LNCaP clone FGC (cell line): ENCODE measurements at regions not wholly inside any gene's neighbourhood (a gene's known extent, or its start where the extent isn't known, plus 50 kb on each side); places are given as distances from the start of the nearest gene placed in this dataset.

Experiments used
- DNase-seq: peaks from one replicate; pipeline ENCODE4 v3.0.0-alpha.2; 2011; ENCODE audit warnings: low read depth
- H3K4me3 ChIP-seq: 2 replicates; pipeline ENCODE4 v1.5.1; 2011; ENCODE audit warnings: mild to moderate bottlenecking, low read depth, low read length, control low read depth
- TF ChIP-seq, protein P1 (sequence below): IDR thresholded peaks from 2 replicates; pipeline ENCODE4 v1.5.1; 2012; ENCODE audit warnings: mild to moderate bottlenecking; ENCODE audit not compliant: control insufficient read depth, insufficient read depth; ENCODE audit errors: extremely low read depth

DNA sequence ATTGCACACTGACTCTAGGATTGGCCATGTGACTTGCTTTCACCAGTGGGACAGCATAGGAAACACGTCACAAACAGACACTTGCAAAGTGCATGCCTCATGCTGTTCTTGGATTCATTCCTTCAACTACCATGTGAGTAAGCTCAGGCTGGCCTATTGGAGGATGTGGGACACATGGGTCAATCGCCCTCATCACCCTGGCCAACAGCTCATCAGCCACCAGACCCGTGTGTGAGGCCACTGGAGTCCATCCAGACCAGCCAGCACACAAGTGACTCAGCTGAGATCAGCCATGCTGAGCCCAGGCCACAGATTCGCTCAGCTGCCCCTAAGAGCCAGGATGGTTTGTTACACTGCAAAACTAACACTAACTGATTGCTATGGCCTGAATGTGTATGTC is 216.1 kb upstream of the GRIK3 start:
- TF ChIP-seq, protein P1, sequence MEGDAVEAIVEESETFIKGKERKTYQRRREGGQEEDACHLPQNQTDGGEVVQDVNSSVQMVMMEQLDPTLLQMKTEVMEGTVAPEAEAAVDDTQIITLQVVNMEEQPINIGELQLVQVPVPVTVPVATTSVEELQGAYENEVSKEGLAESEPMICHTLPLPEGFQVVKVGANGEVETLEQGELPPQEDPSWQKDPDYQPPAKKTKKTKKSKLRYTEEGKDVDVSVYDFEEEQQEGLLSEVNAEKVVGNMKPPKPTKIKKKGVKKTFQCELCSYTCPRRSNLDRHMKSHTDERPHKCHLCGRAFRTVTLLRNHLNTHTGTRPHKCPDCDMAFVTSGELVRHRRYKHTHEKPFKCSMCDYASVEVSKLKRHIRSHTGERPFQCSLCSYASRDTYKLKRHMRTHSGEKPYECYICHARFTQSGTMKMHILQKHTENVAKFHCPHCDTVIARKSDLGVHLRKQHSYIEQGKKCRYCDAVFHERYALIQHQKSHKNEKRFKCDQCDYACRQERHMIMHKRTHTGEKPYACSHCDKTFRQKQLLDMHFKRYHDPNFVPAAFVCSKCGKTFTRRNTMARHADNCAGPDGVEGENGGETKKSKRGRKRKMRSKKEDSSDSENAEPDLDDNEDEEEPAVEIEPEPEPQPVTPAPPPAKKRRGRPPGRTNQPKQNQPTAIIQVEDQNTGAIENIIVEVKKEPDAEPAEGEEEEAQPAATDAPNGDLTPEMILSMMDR, result no peak

DNA sequence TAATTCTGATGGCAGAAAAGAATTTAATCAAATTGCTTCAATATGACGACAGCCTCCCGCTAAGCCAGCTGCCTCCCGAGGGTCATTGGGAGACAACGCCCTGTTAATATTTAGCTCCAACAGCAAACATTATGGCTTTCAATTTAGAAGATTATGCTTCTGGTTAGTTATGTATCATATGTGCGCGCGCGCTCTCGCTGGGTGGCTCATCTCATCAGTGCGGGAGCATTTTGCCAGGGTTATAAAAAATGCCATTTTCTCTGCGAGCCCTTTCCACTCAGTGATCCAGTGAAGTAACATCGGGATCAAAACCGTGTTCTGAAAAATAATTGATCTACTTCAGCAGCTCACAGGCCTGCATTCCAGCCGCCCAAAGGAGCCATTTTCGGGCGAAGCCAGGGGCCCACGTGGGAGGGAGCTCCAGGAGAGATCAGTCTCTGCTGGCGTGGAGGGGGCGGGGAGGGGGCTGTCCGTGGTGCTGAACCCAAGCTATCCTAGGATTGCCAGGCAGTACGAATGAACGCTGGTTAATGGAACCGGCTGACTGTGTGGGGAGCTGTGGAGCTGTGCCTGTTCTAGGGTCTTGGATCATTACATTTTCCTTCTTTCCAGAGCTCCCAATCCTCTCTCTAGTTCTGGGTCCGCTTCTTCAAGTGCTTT is 219.1 kb upstream of the ZC3H12A start:
- no peak overlapping the region for H3K4me3 ChIP-seq
- TF ChIP-seq, protein P1, result 0 out of 2 replicates have a peak, but pooled peaks have one; percentile 5
- peak; percentile 4 for DNase-seq

More for the DNA sequence above, 216.1 kb upstream of the GRIK3 start:
- DNase-seq, result no peak
- H3K4me3 ChIP-seq, result no peak overlapping the region

DNA sequence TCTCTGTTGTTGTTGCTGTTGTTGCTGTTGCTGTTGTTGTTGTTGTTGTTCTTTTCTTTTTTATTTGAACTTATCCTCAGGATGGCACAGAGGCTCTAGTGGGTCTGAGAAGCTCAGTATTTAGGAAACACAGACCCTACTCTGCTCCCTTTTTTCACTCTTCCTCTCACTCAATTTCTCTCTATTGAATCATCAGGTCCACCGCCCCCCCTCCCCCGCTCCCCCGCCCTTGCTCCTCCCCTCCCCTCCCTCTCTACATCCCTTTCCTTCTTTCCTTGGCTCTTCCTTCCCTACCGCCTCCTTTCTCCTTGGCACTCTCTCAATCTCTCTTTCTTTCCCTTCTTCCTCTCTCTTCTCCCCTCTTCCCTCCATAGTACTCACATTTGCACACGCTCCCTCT is 218.5 kb upstream of the ZC3H12A start:
- no peak overlapping the region for H3K4me3 ChIP-seq
- no peak for DNase-seq
- TF ChIP-seq, protein P1, result no peak

DNA sequence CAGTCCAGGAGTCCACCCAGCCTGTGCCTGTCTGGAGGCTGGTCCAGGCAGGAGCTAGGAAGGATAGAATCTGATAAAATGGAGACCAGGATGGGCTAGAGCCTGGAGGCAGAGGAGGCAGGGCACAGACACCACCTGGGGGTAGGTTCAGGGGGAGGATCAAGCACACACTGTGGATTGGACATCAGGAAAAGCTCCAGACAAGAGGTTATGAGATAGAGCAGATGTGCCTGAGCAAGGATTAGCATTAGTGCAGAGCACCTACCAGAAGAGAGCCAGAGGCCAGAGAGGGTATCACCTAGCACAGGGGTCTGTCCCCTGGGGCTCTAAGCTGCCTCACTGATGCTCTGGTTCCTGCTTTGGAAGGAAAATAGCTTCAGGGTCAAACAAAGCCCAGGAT is 216.7 kb upstream of the ZC3H12A start:
- H3K4me3 ChIP-seq, result no peak overlapping the region
- TF ChIP-seq, protein P1, result no peak
- DNase-seq, result no peak

DNA sequence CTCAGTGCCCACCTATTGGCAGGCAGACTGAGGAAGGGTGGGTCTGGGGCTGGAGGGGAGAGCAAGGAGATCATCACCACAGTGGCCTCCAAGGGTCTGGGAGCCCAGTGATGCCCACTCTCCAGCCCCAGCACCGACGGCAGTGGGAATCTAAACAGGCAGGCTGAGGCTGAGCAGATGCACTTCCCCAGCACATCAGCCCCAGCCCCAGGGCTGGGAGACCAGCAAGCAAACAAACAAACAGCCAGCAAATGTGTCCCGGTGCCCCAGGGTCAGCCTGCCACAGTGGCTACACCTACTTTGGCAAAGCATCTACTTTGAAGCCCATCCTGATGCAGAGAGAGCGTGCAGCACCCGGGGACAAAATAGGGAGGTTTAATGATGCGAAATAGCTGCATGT is 216.3 kb upstream of the ZC3H12A start:
- H3K4me3 ChIP-seq, result no peak overlapping the region
- DNase-seq, result no peak
- TF ChIP-seq, protein P1, result no peak

DNA sequence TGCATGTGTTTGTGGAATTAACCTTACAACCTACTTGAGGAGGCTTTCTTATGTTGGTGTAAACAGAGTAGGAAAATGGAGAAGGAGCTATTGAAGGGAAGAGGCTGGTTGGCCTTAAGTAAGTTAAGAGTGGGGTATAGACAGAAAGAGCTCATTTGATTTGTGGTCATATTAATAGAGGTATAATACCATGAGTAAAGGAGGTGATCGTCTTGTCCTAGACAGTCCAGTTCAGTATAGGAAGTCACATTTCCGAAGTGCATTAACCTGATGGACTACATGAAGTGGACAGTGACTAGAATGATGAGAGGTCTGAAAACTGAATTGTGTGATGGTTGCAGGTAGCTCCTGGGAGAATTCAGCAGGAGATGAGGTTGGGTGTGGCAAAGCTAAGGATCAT is 215.4 kb upstream of the ZC3H12A start:
- DNase-seq, result no peak
- TF ChIP-seq, protein P1, result no peak
- H3K4me3 ChIP-seq, result no peak overlapping the region

DNA sequence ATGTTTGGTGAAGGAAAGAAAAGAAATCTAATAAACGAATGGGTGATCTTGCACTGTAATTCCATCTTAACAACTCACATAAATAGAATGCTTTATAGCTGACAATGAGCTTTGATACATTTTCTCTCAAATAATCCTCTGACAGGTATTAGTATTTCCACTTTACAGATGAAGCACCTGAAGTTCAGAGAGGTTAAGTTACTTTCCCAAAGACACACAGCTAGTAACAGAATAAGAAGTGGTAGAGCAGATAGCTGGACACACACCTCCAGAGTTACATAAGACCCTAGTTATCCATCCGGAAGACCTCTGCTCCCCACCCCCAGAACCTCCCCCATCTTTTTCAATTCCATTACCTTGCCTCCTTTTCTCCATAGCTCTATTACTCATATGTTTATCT is 213.3 kb upstream of the ZC3H12A start:
- TF ChIP-seq, protein P1, result no peak
- DNase-seq, result no peak
- no peak overlapping the region for H3K4me3 ChIP-seq
